H1 (cell line): ENCODE measurements at regions not wholly inside any gene's neighbourhood (a gene's known extent, or its start where the extent isn't known, plus 50 kb on each side); places are given as distances from the start of the nearest gene placed in this dataset.

Source experiments
- CTCF ChIA-PET: fragments of 300-600 bp; sonication (Branson Sonifier 250); formaldehyde crosslinking; loops from one replicate; lab custom pipeline; 2021; ENCODE audit not compliant: partially characterized antibody; lab: Charles Lee
- POLR2A ChIA-PET: fragments of 300-600 bp; sonication (Branson Sonifier 250); formaldehyde crosslinking; loops from one replicate; lab custom pipeline; 2021; ENCODE audit warnings: inconsistent platforms; ENCODE audit not compliant: partially characterized antibody; lab: Charles Lee
- DNase-seq, 2 experiments: peaks; one replicate each; pipeline versions ENCODE4 v3.0.0 to v3.0.0-alpha.2; 2010 to 2022; ENCODE audit warnings: low spot score in 2 of 2, low read depth in 1 of 2, mixed read lengths in 1 of 2
- FAIRE-seq: peaks from 2 replicates; lab custom pipeline; 2011; peaks lifted over from hg19 to GRCh38; lab: Jason Lieb, UNC
- H2AFZ ChIP-seq: 2 replicates; pipeline ENCODE4 v1.8.1; 2012; ENCODE audit warnings: low read length, inconsistent platforms
- H2AK5ac ChIP-seq: 2 replicates; pipeline ENCODE4 v1.6.1; 2013; ENCODE audit warnings: low read depth, low read length
- H2BK120ac ChIP-seq: replicated peaks from 2 replicates; pipeline ENCODE3; 2013; ENCODE audit warnings: low read depth, low read length, inconsistent platforms
- H2BK12ac ChIP-seq: 2 replicates; pipeline ENCODE4 v1.6.1; 2013; ENCODE audit warnings: low read depth, low read length
- H2BK15ac ChIP-seq: 2 replicates; pipeline ENCODE4 v1.6.1; 2013; ENCODE audit warnings: low read length
- H2BK20ac ChIP-seq: 2 replicates; pipeline ENCODE4 v1.6.1; 2013; ENCODE audit warnings: low read length
- H2BK5ac ChIP-seq: 2 replicates; pipeline ENCODE4 v1.6.1; 2013; ENCODE audit warnings: low read depth, low read length
- H3K14ac ChIP-seq: 2 replicates; pipeline ENCODE4 v1.6.1; 2013; ENCODE audit warnings: inconsistent platforms; ENCODE audit not compliant: insufficient read length
- H3K18ac ChIP-seq: 2 replicates; pipeline ENCODE4 v1.6.1; 2013; ENCODE audit warnings: low read length; ENCODE audit errors: extremely low read depth
- H3K23ac ChIP-seq: 2 replicates; pipeline ENCODE4 v1.6.1; 2013; ENCODE audit warnings: inconsistent platforms; ENCODE audit not compliant: insufficient read length
- H3K23me2 ChIP-seq: 2 replicates; pipeline ENCODE4 v1.6.1; 2013; ENCODE audit warnings: low read depth, low read length
- H3K27ac ChIP-seq: 2 replicates; pipeline ENCODE4 v1.6.1; 2011; ENCODE audit warnings: low read depth, low read length, inconsistent platforms
- H3K27me3 ChIP-seq, 4 experiments: replicated peaks in 1 of 4; 1 replicate in 1 of 4; 2 replicates in 3 of 4; pipeline versions ENCODE4 v1.6.1 to v1.8.1; 2011 to 2013; ENCODE audit warnings: low read length in 3 of 4, mild to moderate bottlenecking in 3 of 4, inconsistent platforms in 2 of 4, mixed read lengths in 2 of 4, moderate library complexity in 1 of 4; ENCODE audit not compliant: control insufficient read depth in 3 of 4, insufficient read depth in 3 of 4; ENCODE audit errors: extremely low read depth in 1 of 4
- H3K36me3 ChIP-seq, 4 experiments: 2 replicates each; pipeline versions ENCODE4 v1.6.1 to v1.8.1; 2011 to 2013; ENCODE audit warnings: mild to moderate bottlenecking in 4 of 4, low read length in 3 of 4, moderate library complexity in 2 of 4, control low read depth in 1 of 4, inconsistent platforms in 1 of 4; ENCODE audit not compliant: insufficient read depth in 4 of 4, control insufficient read depth in 2 of 4
- H3K4ac ChIP-seq: replicated peaks from 2 replicates; pipeline ENCODE3; 2013; ENCODE audit warnings: low read length, low read depth, mixed read lengths, inconsistent platforms; ENCODE audit not compliant: insufficient read length
- H3K4me1 ChIP-seq, 4 experiments: replicated peaks in 1 of 4; 1 replicate in 1 of 4; 2 replicates in 3 of 4; pipeline versions ENCODE4 v1.6.1 to v1.8.1; 2011 to 2013; ENCODE audit warnings: low read length in 3 of 4, inconsistent platforms in 2 of 4, mixed read lengths in 1 of 4; ENCODE audit not compliant: insufficient read depth in 4 of 4, control insufficient read depth in 3 of 4
- H3K4me2 ChIP-seq, 2 experiments: 2 replicates each; pipeline versions ENCODE4 v1.6.1 to v1.8.1; 2011 to 2013; ENCODE audit warnings: low read depth in 2 of 2, low read length in 2 of 2, control low read depth in 1 of 2, inconsistent platforms in 1 of 2, mild to moderate bottlenecking in 1 of 2; ENCODE audit not compliant: insufficient read depth in 1 of 2
- H3K4me3 ChIP-seq, 4 experiments: fragments of 200-600, 300-600 bp in 1 of 4; sonication (generic), shearing (Covaris generic), sonication (Bioruptor Twin) in 1 of 4; 2 replicates each; pipeline versions ENCODE4 v1.5.1 to v1.8.1; 2011 to 2016; ENCODE audit warnings: low read length in 4 of 4, low read depth in 3 of 4, control low read depth in 2 of 4, inconsistent platforms in 2 of 4, mild to moderate bottlenecking in 2 of 4, mixed read lengths in 1 of 4, moderate library complexity in 1 of 4; ENCODE audit not compliant: insufficient read depth in 2 of 4; ENCODE audit errors: extremely low read depth in 1 of 4
- H3K56ac ChIP-seq: replicated peaks from 2 replicates; pipeline ENCODE3; 2013; ENCODE audit warnings: low read depth, mild to moderate bottlenecking, mixed read lengths, low read length, inconsistent platforms; ENCODE audit not compliant: insufficient read length
- H3K79me1 ChIP-seq: 2 replicates; pipeline ENCODE4 v1.6.1; 2013; ENCODE audit warnings: low read depth, low read length, control low read depth
- H3K79me2 ChIP-seq, 2 experiments: 2 replicates each; pipeline versions ENCODE4 v1.6.1 to v1.8.1; 2012 to 2013; ENCODE audit warnings: low read length in 2 of 2, mild to moderate bottlenecking in 2 of 2, inconsistent platforms in 1 of 2; ENCODE audit not compliant: insufficient read depth in 2 of 2, control insufficient read depth in 1 of 2
- H3K9ac ChIP-seq, 4 experiments: replicated peaks in 1 of 4; 1 replicate in 1 of 4; 2 replicates in 3 of 4; pipeline versions ENCODE4 v1.6.1 to v1.8.1; 2011 to 2013; ENCODE audit warnings: low read depth in 3 of 4, low read length in 3 of 4, control low read depth in 2 of 4, mild to moderate bottlenecking in 2 of 4, moderate library complexity in 2 of 4, inconsistent platforms in 1 of 4; ENCODE audit errors: extremely low read depth in 1 of 4
- H3K9me3 ChIP-seq, 2 experiments: 2 replicates each; pipeline versions ENCODE4 v1.6.1 to v1.8.1; 2012 to 2013; ENCODE audit warnings: mild to moderate bottlenecking in 2 of 2, moderate library complexity in 2 of 2, control low read depth in 1 of 2, inconsistent platforms in 1 of 2, low read depth in 1 of 2, low read length in 1 of 2, mixed read lengths in 1 of 2; ENCODE audit not compliant: insufficient read depth in 2 of 2
- H4K20me1 ChIP-seq, 2 experiments: replicated peaks in 1 of 2; 2 replicates each; pipeline versions ENCODE3 to v1.8.1; 2011 to 2013; ENCODE audit warnings: inconsistent platforms in 2 of 2, low read length in 2 of 2, mild to moderate bottlenecking in 1 of 2; ENCODE audit not compliant: insufficient read depth in 2 of 2, control insufficient read depth in 1 of 2
- H4K5ac ChIP-seq: 2 replicates; pipeline ENCODE4 v1.6.1; 2013; ENCODE audit warnings: low read length, low read depth, mixed read lengths, inconsistent platforms; ENCODE audit not compliant: insufficient read length
- H4K8ac ChIP-seq: 2 replicates; pipeline ENCODE4 v1.8.0; 2013; ENCODE audit warnings: mild to moderate bottlenecking, moderate library complexity, low read length, inconsistent platforms; ENCODE audit not compliant: insufficient read depth; ENCODE audit errors: extremely low read depth
- H4K91ac ChIP-seq: replicated peaks from 2 replicates; pipeline ENCODE3; 2013; ENCODE audit warnings: low read length, mixed read lengths, inconsistent platforms; ENCODE audit not compliant: insufficient read length
- EGR1 ChIP-seq: IDR thresholded peaks from 2 replicates; pipeline ENCODE4 v1.6.1; 2011; ENCODE audit warnings: low read depth, low read length, borderline replicate concordance
- GABPA ChIP-seq: IDR thresholded peaks from 2 replicates; pipeline ENCODE4 v1.6.1; 2011; ENCODE audit warnings: mild to moderate bottlenecking, low read length, moderate library complexity, borderline replicate concordance; ENCODE audit not compliant: insufficient read depth
- JUND ChIP-seq: IDR thresholded peaks from 2 replicates; pipeline ENCODE4 v1.6.1; 2011; ENCODE audit warnings: mild to moderate bottlenecking, improper control_type of control experiment, low read length
- NRF1 ChIP-seq: IDR thresholded peaks from 2 replicates; pipeline ENCODE4 v1.6.1; 2011; ENCODE audit warnings: mild to moderate bottlenecking, low read depth, low read length, improper control_type of control experiment
- RAD21 ChIP-seq, 2 experiments: IDR thresholded peaks in 1 of 2; conservative IDR thresholded peaks in 1 of 2; 2 replicates each; pipeline ENCODE4 v1.6.1; 2011; ENCODE audit warnings: low read depth in 2 of 2, low read length in 2 of 2, improper control_type of control experiment in 1 of 2, inconsistent platforms in 1 of 2, mild to moderate bottlenecking in 1 of 2, moderate library complexity in 1 of 2
- RXRA ChIP-seq: IDR thresholded peaks from 2 replicates; pipeline ENCODE4 v1.6.1; 2011; ENCODE audit warnings: low read depth, mild to moderate bottlenecking, low read length, moderate library complexity; ENCODE audit not compliant: insufficient read depth
- SRF ChIP-seq: IDR thresholded peaks from 2 replicates; pipeline ENCODE4 v1.6.1; 2011; ENCODE audit warnings: mild to moderate bottlenecking, low read depth, low read length, moderate library complexity
- SUZ12 ChIP-seq: fragments of 200-600 bp; sonication (generic); IDR thresholded peaks from 2 replicates; pipeline ENCODE4 v1.6.1; 2012; ENCODE audit warnings: mild to moderate bottlenecking, inconsistent platforms, low read length, moderate library complexity, mixed read lengths
- TBP ChIP-seq: IDR thresholded peaks from 2 replicates; pipeline ENCODE4 v1.6.1; 2011; ENCODE audit warnings: low read depth, low read length, improper control_type of control experiment
- ZNF274 ChIP-seq: IDR thresholded peaks from 2 replicates; pipeline ENCODE4 v1.7.0; 2012; ENCODE audit warnings: low read length, borderline replicate concordance; ENCODE audit errors: extremely low read depth
- WGBS, 2 experiments: shearing (Covaris generic) in 1 of 2; methylation state at CpG; one replicate each; pipeline versions ENCODE4 v1.1.6 to v1.1.7; 2013 to 2015; ENCODE audit warnings: low lambda C conversion rate in 2 of 2, mixed read lengths in 2 of 2, inconsistent platforms in 1 of 2, low coverage in 1 of 2, missing lambda C conversion rate in 1 of 2; ENCODE audit not compliant: insufficient replicate concordance in 2 of 2, insufficient coverage in 1 of 2, insufficient read length in 1 of 2; ENCODE audit errors: extremely low coverage in 1 of 2, missing lambda C conversion rate in 1 of 2; 5-methylcytosine and 5-hydroxymethylcytosine counted together
- TF ChIP-seq, protein P1 (sequence below): IDR thresholded peaks from 2 replicates; pipeline ENCODE4 v1.6.1; 2011; ENCODE audit warnings: low read length, improper control_type of control experiment

DNA sequence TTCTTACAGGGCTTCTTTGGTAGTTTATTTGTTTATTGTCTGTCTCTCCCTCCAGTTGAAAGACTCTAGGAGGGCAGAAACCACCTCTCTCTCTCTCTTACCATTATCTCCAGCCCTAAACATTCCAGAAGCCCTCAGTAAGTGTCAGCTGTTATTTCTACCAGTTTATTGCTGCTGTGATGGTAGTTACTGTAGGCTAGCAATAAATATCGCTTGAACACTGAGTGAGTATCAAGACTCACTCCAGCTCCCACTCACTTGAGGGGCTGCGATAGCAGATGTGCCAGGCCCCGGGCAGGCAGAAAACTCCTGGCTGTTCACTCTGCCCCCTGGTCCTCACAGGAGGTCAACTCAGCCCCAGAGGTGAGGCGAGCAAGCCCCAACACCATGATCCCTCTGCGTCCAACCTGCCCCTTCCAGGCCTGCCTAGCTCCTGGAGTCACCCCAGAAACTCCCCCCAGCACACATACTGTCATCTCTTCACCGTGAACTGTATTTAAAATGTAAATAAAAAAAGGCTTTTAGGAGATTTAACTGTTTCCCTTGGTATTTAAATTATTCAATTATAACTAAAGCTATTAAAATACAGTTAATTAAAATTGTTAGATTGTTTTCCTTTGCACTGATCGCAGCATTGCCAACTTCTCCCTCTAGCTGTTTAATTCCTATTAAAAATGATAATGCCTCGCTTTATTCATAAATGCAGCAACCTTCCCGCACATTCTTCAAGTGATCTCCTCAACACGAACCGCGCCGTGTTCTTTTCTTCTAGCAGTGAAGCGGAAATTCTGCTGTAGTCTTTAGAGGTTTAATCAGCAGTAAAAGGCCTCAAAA, 321.1 kb upstream of the ZMIZ1 start:
- no peak overlapping the region for H3K4ac ChIP-seq
- H3K56ac ChIP-seq, result no peak overlapping the region
- H3K4me3 ChIP-seq, result no peak overlapping the region
- H3K9me3 ChIP-seq, result no peaks in the 10 kb centered on the region
- no peak overlapping the region for H2AK5ac ChIP-seq
- H3K36me3 ChIP-seq, result no peaks in the 10 kb centered on the region
- FAIRE-seq, result no peak
- CTCF ChIA-PET, result interaction anchor here (1.0 to 1.8 kb wide), 2 partner anchors 11 to 74 kb away, joined by 3 to 6 read pairs; no protein-coding TSS in a partner anchor
- no peak overlapping the region for H4K5ac ChIP-seq
- H3K23ac ChIP-seq, result no peak overlapping the region
- H2AFZ ChIP-seq, result no peak overlapping the region
- H2BK20ac ChIP-seq, result no peak overlapping the region
- H2BK12ac ChIP-seq, result no peak overlapping the region
- H3K79me1 ChIP-seq, result no peaks in the 10 kb centered on the region
- WGBS, 2 experiments, result 93% methylated on average over 14 of the region's 14 CpGs; no CpG with 5 or more reads in 1 of the 2 experiments
- no peaks in the 10 kb centered on the region; a peak in 2 of 7 replicates for H3K27me3 ChIP-seq
- DNase-seq, result no peak
- H4K8ac ChIP-seq, result no peak overlapping the region
- no peak overlapping the region for H3K4me2 ChIP-seq
- peaks cover 3% of the 10 kb centered on the region; the same call in 1 of the 2 replicates for H3K23me2 ChIP-seq
- H3K79me2 ChIP-seq, result no peaks in the 10 kb centered on the region
- H3K27ac ChIP-seq, result no peak overlapping the region
- H2BK5ac ChIP-seq, result no peak overlapping the region
- POLR2A ChIA-PET, result no interaction called here
- H2BK15ac ChIP-seq, result no peak overlapping the region
- peaks cover 0 to 5% (median 3%) of the 10 kb centered on the region in 4 experiments; a peak in 3 of 7 replicates for H3K4me1 ChIP-seq
- no peak overlapping the region for H2BK120ac ChIP-seq
- no peaks in the 10 kb centered on the region for H4K20me1 ChIP-seq
- H3K18ac ChIP-seq, result no peak overlapping the region
- H3K9ac ChIP-seq, result no peak overlapping the region
- H4K91ac ChIP-seq, result no peak overlapping the region
- H3K14ac ChIP-seq, result no peak overlapping the region
- TF ChIP-seq, protein P1, sequence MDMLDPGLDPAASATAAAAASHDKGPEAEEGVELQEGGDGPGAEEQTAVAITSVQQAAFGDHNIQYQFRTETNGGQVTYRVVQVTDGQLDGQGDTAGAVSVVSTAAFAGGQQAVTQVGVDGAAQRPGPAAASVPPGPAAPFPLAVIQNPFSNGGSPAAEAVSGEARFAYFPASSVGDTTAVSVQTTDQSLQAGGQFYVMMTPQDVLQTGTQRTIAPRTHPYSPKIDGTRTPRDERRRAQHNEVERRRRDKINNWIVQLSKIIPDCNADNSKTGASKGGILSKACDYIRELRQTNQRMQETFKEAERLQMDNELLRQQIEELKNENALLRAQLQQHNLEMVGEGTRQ, result no peak
- no peak for TF ChIP-seq ZNF274
- no peak for TF ChIP-seq NRF1
- no peak for TF ChIP-seq SUZ12
- TF ChIP-seq RAD21 (IDR thresholded peaks at IDR 0.05 in 1 of 2, conservative IDR thresholded peaks at IDR 0.05 in 1 of 2; ENCODE audit: low read depth in 2 of 2, low read length in 2 of 2), result no peak
- no peak for TF ChIP-seq JUND
- no peak for TF ChIP-seq EGR1
- no peak for TF ChIP-seq RXRA
- TF ChIP-seq TBP, result no peak
- TF ChIP-seq GABPA, result no peak
- no peak for TF ChIP-seq SRF
